Endometrium (tissue), 2 donors: ENCODE measurements at regions not wholly inside any gene's neighbourhood (a gene's known extent, or its start where the extent isn't known, plus 50 kb on each side); places are given as distances from the start of the nearest gene placed in this dataset.
"Not testable (repeated sequence)": the region's sequence is repeated elsewhere in the genome, so short reads cannot be mapped to it uniquely, and the experiment has no call there.

Experiments
- FAIRE-seq: peaks from 2 replicates; lab custom pipeline; 2012; peaks lifted over from hg19 to GRCh38; lab: Jason Lieb, UNC
- donor health status: control.
- donor health status: control.

DNA sequence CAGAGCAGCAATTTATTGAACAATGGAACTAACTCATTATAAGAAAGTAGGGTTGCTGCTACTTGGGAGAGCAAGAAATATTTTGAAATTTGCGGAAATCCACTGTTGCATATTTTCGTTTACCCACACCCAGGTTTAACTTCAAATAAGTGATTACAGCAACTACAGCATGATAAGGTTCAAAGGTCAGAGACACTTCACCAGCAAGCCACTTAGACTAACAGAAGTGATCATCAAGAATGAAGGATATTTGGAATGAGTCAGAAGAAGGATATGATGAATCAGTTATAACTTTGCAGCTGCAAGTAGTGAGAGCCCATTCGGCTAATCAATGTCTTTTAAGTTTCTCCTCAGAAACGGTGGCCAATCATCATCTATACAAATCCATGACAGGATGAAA, 199.3 kb downstream of the TMA16 start:
- no peak for FAIRE-seq

DNA sequence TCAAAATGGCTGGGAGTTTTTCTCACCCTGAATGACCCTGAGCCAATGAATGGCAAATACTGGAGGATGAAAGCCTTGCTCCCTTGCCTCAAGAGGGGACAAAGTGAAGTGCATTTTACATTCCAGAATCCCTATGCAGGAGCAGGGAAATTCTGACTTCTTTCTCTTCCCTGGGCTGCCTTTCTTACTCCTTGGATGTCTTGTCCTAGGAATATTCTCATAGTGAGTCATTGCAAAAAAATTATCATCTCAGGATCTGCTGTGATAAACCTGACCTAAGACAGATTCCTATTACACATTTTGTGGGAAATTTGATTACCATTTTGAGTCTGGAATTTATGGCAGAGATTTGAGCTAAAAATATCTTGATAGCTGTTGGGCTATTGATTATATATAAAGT, 199.9 kb downstream of the TMA16 start:
- FAIRE-seq, result no peak

DNA sequence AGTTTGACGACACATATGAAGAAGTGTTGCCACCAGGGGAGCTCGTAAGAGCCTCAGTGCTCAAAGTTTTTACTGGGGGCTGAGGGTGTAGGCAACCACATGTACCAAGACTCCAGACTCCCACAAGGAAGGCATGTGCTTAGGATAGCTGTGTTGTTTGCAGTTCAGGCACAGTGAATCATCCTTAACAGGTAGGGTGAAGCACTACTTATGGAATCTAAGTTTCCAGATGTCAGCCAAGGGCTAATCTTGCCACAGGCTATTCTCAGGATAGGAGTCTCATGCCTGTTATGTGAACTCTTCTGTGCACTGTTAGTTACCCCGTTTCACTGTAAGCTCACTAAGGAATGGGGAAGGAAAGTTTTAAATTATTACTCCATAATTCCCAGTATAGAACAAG, 202.6 kb downstream of the TMA16 start:
- no peak for FAIRE-seq

DNA sequence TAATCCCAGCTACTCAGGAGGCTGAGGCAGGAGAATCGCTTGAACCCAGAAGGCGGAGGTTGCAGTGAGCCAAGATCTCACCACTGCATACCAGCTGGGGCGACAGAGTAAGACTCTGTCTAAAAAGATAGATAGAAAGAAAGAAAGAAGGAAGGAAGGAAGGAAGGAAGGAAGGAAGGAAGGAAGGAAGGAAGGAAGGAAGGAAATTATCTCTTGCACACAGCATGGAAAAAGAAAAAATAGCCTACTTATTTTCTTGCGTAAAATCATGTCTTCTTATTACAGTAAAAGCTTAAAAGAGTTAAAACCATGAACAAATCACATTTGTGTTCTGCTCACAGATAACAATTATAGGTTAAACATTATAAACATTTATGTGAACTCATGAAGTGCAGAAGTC, 205.9 kb downstream of the TMA16 start:
- not testable (repeated sequence) for FAIRE-seq

DNA sequence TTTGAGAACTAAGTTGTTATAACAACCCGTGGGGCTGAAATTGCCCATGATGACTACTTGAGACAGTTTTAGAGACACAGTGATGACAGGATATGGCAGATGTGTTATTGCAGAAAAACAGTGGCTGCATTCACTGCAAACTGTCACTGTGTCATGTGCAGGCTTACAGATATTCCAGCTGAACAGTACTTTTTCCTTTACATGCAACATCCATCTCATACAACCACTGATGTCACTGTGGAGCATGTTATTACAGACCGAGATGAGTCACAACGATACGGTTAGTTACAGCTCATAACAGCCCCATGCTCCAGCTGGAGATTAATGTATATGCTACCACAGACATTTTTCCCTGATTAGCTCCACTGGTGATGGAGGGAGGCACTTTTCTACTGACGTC, 207.4 kb downstream of the TMA16 start:
- FAIRE-seq, result no peak

DNA sequence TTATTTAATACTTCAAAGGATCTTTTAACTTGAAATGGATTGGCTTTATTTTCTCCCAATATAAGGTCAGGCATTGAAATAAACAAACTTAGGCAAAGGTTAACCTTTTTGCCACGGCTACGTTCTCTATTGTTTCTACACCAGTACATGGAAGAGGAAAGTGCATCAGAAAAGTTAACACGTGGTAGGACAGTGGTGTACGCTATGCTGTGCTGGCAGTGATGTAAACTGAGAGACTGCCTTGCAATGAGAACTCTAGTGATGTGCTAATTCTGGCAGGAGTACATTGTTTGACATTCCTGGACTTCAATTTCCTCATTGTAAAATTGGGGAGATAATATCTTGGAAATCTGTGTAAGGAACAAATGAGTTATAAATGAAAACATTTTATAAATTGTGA, 208.2 kb downstream of the TMA16 start:
- no peak for FAIRE-seq

DNA sequence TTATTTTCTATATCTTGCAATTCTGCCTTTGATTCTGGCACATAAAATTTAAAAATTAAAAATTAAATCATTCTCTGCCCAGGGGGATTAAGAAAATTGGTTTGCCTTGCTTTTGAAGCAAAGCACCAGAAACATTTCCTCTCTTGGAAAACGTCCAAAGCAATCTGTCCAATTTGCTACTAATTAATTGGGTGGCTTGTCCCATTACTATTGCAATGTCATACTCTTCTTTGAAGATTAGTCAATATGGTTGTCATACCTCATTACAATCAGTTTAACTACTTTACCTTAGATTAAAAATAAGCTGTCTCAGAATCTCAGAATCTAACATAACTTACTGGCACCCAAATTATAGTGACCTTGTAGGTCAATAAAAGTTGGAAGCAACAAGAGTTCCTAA, 208.8 kb downstream of the TMA16 start:
- FAIRE-seq, result no peak

DNA sequence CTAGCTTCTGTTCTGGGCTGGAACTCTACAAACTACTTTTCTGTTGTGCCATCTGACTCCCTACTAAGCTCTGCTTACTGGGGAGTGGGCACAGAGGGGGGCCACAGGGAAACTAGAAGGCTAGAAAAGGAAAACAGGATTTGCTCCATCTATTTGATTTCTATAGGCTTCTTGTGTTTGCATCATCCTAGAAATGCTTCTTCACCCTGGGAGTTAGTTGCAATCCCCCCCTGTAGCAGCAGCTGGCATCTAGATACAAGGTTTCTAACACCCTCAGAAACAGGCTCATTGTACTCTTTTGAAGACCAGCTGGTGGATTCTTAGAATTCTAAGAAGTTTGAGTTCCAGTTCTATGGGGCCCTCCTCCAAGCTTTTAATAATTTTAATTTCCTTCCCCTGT, 213.4 kb downstream of the TMA16 start:
- no peak for FAIRE-seq

DNA sequence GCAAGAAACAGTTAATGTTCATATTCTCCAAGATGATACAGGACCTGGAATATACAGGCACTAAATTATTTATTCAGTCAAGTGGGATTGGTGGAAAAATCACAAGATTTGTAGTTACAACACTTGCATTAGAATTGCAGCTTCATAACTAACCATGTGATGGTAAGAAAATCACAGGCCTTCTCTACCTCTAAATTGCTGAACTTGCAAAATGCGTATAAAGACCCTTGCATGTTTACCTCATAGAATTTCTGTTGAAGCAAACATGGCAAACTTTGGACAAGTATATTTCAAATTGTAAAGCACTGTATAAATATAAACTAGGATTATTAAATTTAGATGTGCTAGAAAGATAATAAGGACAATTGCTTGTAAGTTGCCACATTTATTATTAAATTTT, 215.1 kb downstream of the TMA16 start:
- FAIRE-seq, result no peak

DNA sequence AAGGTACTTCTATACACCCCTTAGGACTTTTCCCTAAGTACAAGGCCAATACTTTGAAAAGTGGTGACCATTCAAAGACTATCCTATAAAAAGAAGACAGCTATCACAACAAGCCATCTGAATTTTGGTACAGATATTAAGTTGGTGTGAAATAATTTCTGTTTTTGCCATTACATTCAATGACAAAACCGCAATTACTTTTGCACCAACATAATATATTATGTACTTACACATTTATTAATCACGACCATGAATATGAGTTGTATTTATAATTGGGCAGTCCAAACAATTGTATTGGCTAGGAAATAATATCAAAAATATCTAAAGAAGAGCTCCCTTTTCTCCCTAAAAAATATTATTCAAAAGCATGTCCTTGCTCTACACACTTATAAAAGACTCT, 215.7 kb downstream of the TMA16 start:
- no peak for FAIRE-seq

DNA sequence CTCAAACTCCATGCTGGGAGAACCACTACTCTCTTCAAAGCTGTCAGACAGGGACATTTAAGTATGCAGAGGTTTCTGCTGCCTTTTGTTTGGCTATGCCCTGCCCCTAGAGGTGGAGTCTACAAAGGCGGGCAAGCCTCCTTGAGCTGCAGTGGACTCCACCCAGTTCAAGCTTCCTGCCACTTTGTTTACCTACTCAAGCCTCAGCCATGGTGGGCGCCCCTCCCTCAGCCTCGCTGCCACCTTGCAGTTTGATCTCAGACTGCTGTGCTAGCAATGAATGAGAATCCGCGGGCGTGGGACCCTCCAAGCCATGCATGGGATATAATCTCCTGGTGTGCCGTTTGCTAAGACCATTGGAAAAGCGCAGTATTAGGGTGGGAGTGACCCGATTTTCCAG, 230.0 kb downstream of the TMA16 start:
- FAIRE-seq, result not testable (repeated sequence)

DNA sequence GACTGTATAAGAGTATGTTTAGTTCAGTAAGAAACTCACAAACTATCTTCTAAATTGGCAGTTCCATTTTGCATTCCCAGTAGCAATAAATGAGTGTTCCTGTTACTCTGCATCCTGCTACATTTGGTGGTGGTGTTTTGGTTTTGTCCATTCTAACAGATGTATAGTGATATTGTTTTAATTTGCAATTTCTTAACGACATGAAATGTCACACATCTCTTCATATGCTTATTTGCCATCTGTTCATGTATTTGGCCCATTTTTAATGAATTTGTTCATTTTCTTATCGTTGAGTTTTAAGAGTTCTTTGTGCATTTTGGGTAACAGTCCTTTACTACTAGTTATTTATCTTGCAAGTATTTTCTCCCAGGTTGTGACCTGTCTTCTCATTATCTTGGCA, 232.2 kb downstream of the TMA16 start:
- no peak for FAIRE-seq

DNA sequence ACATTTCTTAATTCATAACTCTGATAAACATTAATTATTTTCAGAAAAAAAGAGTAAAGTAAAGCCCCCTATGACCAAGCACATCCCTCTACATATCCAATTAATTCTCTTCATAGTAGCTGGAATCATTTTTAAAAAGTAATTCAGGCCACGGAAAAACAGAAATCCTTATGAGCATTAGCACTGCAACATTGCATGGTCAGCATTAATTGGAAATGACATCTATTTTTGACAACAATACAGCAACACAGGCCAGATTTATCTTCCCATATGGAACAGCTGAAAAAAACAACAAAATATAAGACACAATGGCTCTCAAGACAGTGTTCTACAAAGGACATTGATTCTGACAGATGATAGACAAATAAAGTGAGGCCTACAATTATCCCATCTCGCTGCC, 236.6 kb downstream of the TMA16 start:
- FAIRE-seq, result no peak

DNA sequence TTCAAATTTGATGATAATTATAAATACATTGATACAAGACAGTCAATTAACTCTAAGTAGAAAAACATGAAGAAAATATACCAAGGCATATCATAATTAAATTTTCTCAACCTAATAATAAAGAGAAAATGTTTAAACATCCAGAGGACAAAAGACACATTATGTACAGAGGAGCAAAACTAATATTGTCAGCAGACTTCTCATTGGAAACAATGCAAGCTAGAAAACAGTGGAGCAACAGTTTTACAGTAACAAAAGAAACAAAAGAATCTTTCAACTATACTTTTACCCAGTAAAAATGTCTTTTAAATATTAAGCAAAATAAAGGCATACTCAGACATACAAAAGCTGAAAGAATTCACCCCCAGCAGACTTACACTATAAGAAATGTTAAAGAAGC, 238.0 kb downstream of the TMA16 start:
- no peak for FAIRE-seq

DNA sequence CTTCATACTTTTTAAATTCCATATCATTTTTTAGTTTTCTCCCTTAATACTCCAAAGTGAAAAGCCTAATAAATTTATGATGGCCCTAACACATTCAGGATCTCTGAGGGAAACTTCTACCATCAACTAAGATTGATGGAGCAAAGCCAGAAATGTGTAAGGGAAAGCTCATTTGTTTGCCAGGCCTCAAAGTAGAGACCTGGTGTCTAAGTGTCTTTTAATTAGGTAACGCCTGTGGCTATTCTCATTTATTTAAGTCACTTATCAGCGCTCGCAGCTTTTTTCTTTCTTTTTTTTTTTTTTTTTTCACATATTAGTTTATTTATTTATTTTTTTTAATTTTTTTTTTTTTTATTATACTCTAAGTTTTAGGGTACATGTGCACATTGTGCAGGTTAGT, 242.4 kb downstream of the TMA16 start:
- FAIRE-seq, result no peak

DNA sequence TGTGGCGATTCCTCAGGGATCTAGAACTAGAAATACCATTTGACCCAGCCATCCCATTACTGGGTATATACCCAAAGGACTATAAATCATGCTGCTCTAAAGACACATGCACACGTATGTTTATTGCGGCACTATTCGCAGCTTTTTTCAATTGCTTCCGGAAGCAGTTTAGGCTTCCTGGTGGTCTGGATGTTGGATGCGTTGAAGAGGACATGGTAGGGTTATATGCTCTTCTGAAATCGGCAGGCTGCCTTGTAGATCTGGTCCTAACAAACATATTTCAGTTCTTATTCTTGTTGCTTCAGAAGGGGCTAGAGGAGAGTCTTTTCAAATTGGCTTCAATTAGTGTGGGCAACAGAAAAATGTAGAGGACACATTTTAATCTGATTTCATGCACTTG, 243.4 kb downstream of the TMA16 start:
- FAIRE-seq, result not testable (repeated sequence)

DNA sequence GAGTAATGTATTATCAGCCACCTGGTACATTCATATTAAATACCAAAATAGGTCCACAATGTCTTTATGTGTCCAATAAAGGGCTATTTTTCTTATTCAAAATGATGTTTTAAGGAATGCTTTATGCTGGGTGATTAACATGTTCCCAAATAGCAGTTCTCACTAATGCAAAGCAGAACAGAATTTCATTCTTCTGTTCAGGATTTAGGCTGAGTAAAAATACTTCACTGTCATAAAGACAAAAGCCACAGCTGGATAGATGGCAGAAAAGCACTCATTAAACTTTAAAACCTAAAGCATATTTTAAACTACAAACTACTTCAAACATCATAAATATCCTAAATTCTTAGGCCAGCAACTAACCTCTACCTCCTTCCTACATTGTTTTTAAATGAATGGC, 244.0 kb downstream of the TMA16 start:
- no peak for FAIRE-seq

DNA sequence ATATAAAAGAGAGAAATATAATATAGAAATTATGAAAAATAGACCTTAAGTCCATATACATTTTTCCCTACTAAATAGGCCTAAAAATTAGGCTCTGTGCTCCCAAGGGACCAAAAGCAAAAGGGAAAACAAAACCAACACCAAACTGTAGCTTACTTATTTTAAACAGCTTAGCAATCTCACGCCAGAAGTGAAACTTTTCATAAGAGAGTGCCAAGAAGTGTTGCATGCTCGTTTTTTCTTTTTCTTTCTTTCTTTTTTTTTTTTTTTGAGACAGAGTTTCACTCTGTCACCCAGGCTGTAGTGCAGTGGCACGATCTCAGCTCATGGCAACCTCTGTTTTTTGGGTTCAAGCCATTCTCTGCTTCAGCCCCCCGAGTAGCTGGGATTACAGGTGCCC, 250.4 kb downstream of the TMA16 start:
- FAIRE-seq, result no peak

DNA sequence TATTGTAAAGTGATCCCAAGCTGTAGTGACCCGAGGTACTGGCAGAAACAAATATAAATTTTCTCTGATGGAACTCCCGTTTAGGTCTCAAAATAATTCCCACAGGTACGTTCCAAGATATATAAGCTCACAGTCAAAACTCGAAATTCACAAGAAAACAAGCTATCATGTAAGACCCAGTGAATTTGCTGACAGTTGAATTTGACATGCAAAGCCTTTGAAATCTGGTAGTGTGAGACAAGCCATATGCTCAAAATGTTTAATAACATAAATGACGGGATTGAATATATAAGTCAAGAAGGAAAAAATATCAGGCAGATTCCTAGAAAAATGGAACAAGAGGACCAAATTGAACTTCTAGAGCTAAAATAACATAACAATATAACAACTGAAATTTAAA, 252.8 kb downstream of the TMA16 start:
- no peak for FAIRE-seq

DNA sequence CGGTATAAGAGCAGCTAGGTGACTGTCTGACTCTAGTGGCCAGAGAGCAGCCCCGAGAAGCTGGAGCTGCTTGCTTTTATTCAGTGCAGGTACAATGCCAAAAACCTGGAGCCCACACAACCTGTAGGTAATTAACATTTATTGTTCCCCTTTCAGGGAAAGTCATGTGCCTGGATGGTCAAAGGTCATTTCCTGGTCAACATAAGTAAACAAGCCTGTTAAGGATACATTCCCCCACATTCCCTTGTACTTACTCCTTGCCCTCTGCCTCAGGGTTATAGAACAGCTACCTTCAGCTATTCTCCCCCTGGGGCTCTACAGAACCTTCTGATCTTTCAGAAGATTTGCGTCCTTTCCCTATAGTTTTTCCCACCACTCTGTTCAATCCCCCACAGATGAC, 253.4 kb downstream of the TMA16 start:
- no peak for FAIRE-seq

DNA sequence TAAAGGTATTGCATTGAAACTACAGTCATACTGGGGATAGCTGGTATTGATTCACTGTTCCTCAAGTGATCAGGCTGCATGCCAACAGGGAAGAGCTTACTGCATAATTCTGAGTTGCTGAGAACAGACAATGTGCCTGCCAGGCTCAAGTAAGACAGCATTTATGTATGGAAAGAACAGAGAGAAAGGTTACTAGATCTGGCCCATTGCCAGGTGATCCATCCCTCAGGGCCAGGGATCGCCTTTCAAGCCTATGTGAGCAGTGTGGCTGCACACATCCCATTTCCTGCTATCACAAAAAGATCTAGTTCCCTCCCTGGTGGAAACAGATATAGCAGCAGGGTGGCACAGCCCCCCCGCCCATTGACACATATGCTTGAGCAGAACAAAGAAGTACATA, 254.0 kb downstream of the TMA16 start:
- no peak for FAIRE-seq

DNA sequence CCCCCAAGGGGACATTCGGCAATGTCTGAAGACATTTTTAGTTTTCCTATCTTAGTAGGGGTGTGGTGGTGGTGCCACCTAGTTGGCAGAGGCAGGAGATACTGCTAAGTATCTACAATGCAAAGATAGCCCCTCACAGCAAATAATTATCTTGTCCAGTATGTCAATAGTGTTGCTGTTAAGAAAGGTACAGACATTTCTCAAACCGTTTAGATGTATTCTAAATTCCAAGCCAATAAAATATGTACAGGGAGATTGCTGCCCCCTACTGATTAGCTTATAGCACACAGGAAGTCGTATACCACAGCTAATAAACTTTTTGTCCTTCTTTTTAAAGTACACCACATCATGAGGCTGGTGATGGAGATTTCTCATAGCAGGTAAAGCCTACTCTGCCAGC, 260.5 kb downstream of the TMA16 start:
- no peak for FAIRE-seq

DNA sequence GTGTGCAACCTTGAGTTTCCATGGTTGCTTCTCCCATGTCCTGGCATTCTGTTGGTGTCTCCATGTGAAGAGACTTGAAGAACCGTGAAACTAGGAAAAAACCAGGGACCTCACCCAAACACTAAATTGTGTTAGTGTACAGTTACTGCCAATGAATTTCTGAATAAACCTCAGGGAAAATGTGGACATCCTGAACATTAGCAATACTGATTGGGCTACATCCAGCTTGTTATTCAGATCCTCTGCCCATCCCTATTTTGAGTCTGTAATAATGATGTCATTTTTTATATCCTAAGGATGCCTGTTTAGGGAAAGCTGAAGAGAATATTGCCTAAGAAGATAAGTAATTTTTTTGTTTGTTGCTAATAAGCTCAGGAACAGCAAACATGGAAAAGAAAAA, 262.7 kb downstream of the TMA16 start:
- FAIRE-seq, result no peak

DNA sequence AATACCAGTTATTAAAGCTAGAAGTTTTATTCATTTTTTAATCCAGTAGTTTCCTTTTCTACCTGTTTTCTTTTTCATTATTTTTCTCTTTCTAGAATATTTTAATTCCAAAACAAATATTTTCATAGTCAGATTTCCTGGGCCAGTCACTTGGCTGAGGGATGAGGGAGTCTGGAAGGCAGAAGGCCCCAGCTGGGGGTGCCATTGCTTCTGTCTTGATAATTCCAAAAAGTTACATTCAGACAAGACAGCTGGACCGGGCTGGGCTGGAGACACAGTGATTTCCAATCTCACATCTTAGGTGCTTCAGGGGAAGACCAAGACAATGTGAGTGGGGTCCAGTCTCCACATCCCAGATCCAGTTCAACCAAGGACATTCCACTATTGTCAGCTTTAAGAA, 263.5 kb downstream of the TMA16 start:
- no peak for FAIRE-seq

DNA sequence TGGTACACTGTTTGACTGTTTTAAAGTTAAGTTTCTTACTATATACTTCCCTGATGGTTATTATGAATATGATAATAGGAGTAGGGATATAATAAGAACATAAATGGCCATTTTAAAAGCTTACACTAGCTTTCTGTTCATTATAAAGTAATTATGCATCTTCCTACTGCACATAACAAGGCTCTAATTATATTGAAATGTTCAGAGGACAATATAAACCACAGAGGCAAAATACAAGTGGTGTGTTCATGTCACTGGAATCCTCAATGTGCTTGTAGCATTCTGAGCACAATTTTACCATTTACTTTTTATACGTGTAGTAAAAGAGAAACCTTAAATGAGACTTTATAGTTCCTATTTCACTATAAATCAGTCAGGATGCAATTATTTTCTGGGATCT, 268.3 kb downstream of the TMA16 start:
- FAIRE-seq, result no peak

DNA sequence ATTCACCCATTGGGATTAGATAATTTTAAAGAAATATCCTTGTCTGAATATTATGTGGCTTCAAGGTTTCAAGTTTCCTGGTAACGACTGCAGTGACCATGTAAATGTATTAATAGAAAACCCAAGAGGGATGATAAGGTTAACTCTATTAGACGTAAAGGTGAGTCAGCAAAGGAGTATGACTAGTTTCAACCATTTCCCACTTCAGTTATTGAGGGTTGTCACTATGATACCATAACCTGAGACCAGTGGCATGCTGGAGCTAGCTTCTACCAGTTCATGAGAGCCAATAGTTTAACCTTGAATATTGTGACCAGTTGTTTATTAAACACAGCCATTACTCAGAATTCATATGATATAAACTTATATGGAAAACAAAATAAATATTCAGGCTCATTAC, 270.1 kb downstream of the TMA16 start:
- no peak for FAIRE-seq
